Keratinocyte (primary cell): ENCODE measurements at regions not wholly inside any gene's neighbourhood (a gene's known extent, or its start where the extent isn't known, plus 50 kb on each side); places are given as distances from the start of the nearest gene placed in this dataset.

Source experiments
- DNase-seq: peaks from one replicate; pipeline ENCODE4 v3.0.0-alpha.2; 2011; ENCODE audit warnings: low read depth, missing footprints, low spot score
- FAIRE-seq: peaks from 2 replicates; lab custom pipeline; 2011; peaks lifted over from hg19 to GRCh38; lab: Jason Lieb, UNC
- H2AFZ ChIP-seq: 2 replicates; pipeline ENCODE4 v1.6.0; 2012; ENCODE audit warnings: low read length, control low read depth, inconsistent platforms; ENCODE audit not compliant: control insufficient read depth
- H3K27ac ChIP-seq: 2 replicates; pipeline ENCODE4 v1.5.1; 2011; ENCODE audit warnings: low read length; ENCODE audit not compliant: control insufficient read depth, insufficient read depth
- H3K27me3 ChIP-seq: 3 replicates; pipeline ENCODE4 v1.6.0; 2011; ENCODE audit warnings: low read length; ENCODE audit not compliant: control insufficient read depth, insufficient read depth; ENCODE audit errors: extremely low read depth
- H3K36me3 ChIP-seq, 2 experiments: 2 replicates in 1 of 2; 3 replicates in 1 of 2; pipeline ENCODE4 v1.5.1; 2011; ENCODE audit warnings: low read length in 2 of 2, mild to moderate bottlenecking in 1 of 2; ENCODE audit not compliant: control insufficient read depth in 2 of 2, insufficient read depth in 2 of 2; ENCODE audit errors: extremely low read depth in 1 of 2
- H3K4me1 ChIP-seq: 3 replicates; pipeline ENCODE4 v1.5.1; 2011; ENCODE audit warnings: low read length; ENCODE audit not compliant: control insufficient read depth, insufficient read depth; ENCODE audit errors: extremely low read depth
- H3K4me2 ChIP-seq: 3 replicates; pipeline ENCODE4 v1.6.0; 2011; ENCODE audit warnings: low read depth, low read length; ENCODE audit not compliant: control insufficient read depth, insufficient read depth; ENCODE audit errors: extremely low read depth
- H3K4me3 ChIP-seq, 3 experiments: fragments of 200-600 bp in 1 of 3; sonication (generic) in 1 of 3; 2 replicates in 2 of 3; 3 replicates in 1 of 3; pipeline ENCODE4 v1.5.1; 2011 to 2016; ENCODE audit warnings: low read length in 3 of 3, mild to moderate bottlenecking in 3 of 3, control low read depth in 2 of 3, inconsistent platforms in 1 of 3, low read depth in 1 of 3, mixed read lengths in 1 of 3, mixed run types in 1 of 3, moderate library complexity in 1 of 3; ENCODE audit not compliant: control insufficient read depth in 2 of 3, insufficient read depth in 2 of 3; ENCODE audit errors: extremely low read depth in 1 of 3
- H3K79me2 ChIP-seq: 2 replicates; pipeline ENCODE4 v1.6.0; 2012; ENCODE audit warnings: low read length; ENCODE audit not compliant: control insufficient read depth, insufficient read depth
- H3K9ac ChIP-seq: 3 replicates; pipeline ENCODE4 v1.6.0; 2011; ENCODE audit warnings: low read length; ENCODE audit not compliant: control insufficient read depth, insufficient read depth; ENCODE audit errors: extremely low read depth
- H3K9me1 ChIP-seq: 3 replicates; pipeline ENCODE4 v1.6.0; 2011; ENCODE audit warnings: low read length; ENCODE audit not compliant: control insufficient read depth, insufficient read depth; ENCODE audit errors: extremely low read depth
- H3K9me3 ChIP-seq: 2 replicates; pipeline ENCODE4 v1.5.1; 2012; ENCODE audit warnings: low read depth, low read length; ENCODE audit not compliant: control insufficient read depth
- H4K20me1 ChIP-seq: 3 replicates; pipeline ENCODE4 v1.6.0; 2011; ENCODE audit warnings: low read length; ENCODE audit not compliant: control insufficient read depth, insufficient read depth; ENCODE audit errors: extremely low read depth
- EZH2 ChIP-seq: IDR thresholded peaks from one replicate; pipeline ENCODE4 v1.6.1; 2012; ENCODE audit warnings: inconsistent platforms, mild to moderate bottlenecking, low read length, moderate library complexity
- dilution Hi-C: fragments of 300-500 bp; cut with MboI; formaldehyde crosslinking; loops from one replicate; pipeline ENCODE4 v1.7.0; 2020; ENCODE audit warnings: low sequenced_read_pairs; ENCODE audit not compliant: extremely low pct_ligation_motif_present
- TF ChIP-seq, protein P1 (sequence below), 3 experiments: IDR thresholded peaks in 1 of 3; conservative IDR thresholded peaks in 1 of 3; optimal IDR thresholded peaks in 1 of 3; 2 replicates in 2 of 3; 3 replicates in 1 of 3; pipeline versions ENCODE3 to v1.5.1; 2011; ENCODE audit warnings: low read length in 3 of 3, mild to moderate bottlenecking in 3 of 3, moderate library complexity in 2 of 3, control low read depth in 1 of 3, inconsistent platforms in 1 of 3; ENCODE audit not compliant: insufficient read depth in 2 of 3; ENCODE audit errors: extremely low read depth in 1 of 3

DNA sequence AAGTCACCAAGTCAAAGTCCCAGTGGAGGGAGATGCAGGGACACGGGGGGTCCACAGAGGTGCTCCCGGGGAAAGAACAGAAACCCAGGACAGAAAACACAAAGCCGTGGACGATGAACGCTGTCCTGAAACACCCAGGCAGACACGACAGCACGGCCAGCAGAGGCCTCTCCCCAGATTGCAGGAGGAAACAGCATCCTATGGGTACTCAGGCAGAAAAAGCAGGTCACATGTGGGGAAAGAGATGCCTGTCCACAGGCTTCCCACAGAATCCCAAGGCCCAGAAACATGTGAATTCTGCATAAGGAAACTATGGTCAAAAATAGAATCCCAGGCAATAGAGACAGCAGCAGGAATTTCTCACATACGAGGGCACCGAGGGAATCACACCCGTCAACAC, 53.6 kb upstream of the ADGRA1 start:
- no peak for DNase-seq
- dilution Hi-C loops, result no loop called here
- H3K27me3 ChIP-seq, result peaks cover 24% of the 10 kb centered on the region

DNA sequence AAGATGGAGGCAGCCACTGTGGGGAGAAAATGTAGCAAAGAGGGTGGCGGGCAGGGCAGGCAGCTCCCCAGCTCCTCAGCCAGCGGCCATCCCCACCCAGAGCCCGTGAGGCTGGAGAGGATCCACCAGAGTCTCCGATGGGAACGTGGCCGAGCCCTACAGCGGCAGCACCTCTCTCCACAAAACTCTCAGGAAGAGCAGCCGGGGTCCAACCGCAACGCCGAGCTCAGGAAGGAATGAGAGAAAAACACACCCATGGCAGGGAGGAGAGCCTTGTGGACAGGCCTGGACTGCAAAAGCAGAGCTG, 54.0 kb upstream of the ADGRA1 start:
- no peak overlapping the region for H3K9ac ChIP-seq
- H4K20me1 ChIP-seq, result no peaks in the 10 kb centered on the region
- no peaks in the 10 kb centered on the region for H3K36me3 ChIP-seq
- no peaks in the 10 kb centered on the region for H3K9me1 ChIP-seq
- FAIRE-seq (no peak), DNase-seq (no peak)
- H3K4me2 ChIP-seq, result no peak overlapping the region
- H2AFZ ChIP-seq, result no peak overlapping the region
- no peaks in the 10 kb centered on the region for H3K4me1 ChIP-seq
- dilution Hi-C loops, result no loop called here
- H3K9me3 ChIP-seq, result no peaks in the 10 kb centered on the region
- H3K79me2 ChIP-seq, result no peaks in the 10 kb centered on the region
- H3K4me3 ChIP-seq, result no peak overlapping the region
- H3K27me3 ChIP-seq, result peaks cover 24% of the 10 kb centered on the region
- TF ChIP-seq, protein P1, sequence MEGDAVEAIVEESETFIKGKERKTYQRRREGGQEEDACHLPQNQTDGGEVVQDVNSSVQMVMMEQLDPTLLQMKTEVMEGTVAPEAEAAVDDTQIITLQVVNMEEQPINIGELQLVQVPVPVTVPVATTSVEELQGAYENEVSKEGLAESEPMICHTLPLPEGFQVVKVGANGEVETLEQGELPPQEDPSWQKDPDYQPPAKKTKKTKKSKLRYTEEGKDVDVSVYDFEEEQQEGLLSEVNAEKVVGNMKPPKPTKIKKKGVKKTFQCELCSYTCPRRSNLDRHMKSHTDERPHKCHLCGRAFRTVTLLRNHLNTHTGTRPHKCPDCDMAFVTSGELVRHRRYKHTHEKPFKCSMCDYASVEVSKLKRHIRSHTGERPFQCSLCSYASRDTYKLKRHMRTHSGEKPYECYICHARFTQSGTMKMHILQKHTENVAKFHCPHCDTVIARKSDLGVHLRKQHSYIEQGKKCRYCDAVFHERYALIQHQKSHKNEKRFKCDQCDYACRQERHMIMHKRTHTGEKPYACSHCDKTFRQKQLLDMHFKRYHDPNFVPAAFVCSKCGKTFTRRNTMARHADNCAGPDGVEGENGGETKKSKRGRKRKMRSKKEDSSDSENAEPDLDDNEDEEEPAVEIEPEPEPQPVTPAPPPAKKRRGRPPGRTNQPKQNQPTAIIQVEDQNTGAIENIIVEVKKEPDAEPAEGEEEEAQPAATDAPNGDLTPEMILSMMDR (optimal IDR thresholded peaks at IDR 0.05 in 1 of 3, IDR thresholded peaks at IDR 0.05 in 1 of 3, conservative IDR thresholded peaks at IDR 0.05 in 1 of 3; ENCODE audit: extremely low read depth in 1 of 3, insufficient read depth in 2 of 3, low read length in 3 of 3), result no peak
- no peak for TF ChIP-seq EZH2
- no peak overlapping the region for H3K27ac ChIP-seq

More for the DNA sequence above, 53.6 kb upstream of the ADGRA1 start:
- Histone ChIP-seq H2AFZ (no peak overlapping the region), H3K4me1 (no peaks in the 10 kb centered on the region), H3K9me1 (no peaks in the 10 kb centered on the region), H3K4me2 (no peak overlapping the region), H3K9ac (no peak overlapping the region), H3K79me2 (no peaks in the 10 kb centered on the region), H3K27ac (no peak overlapping the region), H3K4me3 (no peak overlapping the region), H3K9me3 (no peaks in the 10 kb centered on the region), H3K36me3 (no peaks in the 10 kb centered on the region), H4K20me1 (no peaks in the 10 kb centered on the region)
- no peak for TF ChIP-seq EZH2
- FAIRE-seq, result no peak

DNA sequence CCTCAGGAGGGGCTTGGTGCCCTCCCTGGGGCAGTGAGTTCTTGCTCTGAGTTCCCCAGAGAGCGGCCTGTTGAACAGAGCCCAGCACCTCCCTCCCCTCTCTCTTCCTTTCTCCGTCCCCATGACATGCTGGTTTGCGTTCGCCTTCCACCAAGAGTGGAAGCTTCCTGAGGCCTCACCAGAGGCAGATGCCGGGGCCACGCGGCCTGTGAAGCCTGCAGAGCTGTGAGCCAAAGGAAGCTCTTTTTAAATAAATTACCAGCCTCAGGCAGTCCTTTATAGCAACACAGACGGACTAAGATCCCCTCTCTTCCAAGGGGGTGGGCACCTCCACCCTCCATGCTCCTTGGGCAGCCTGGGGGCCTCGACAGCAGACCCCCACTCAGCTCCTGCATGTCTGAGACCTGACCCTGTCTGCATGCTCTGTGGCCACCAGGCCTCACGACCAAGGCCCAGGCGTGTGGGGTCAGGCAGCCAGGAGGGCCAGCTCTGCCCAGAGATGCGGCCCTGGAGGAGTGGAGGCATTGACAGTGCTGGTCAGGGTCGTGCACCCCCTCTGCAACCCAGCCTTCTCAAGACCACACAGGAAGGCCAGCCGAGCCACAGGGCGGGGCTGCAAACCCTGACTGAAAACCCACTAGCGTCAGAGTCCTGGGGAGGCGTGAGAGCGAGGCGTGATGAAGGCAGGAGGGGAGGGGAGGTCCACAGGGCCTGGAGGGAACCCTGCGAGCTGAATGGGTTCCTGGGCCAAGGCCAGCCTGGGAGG, 54.6 kb upstream of the ADGRA1 start:
- no peak overlapping the region for H2AFZ ChIP-seq
- H3K4me3 ChIP-seq, result no peak overlapping the region
- H3K9me3 ChIP-seq, result no peaks in the 10 kb centered on the region
- FAIRE-seq (no peak), DNase-seq (no peak)
- H3K36me3 ChIP-seq, result no peaks in the 10 kb centered on the region
- H3K4me2 ChIP-seq, result no peak overlapping the region
- dilution Hi-C loops, result no loop called here
- no peak overlapping the region for H3K27ac ChIP-seq
- H3K79me2 ChIP-seq, result no peaks in the 10 kb centered on the region
- no peaks in the 10 kb centered on the region for H4K20me1 ChIP-seq
- peaks cover 23% of the 10 kb centered on the region for H3K27me3 ChIP-seq
- H3K9me1 ChIP-seq, result no peaks in the 10 kb centered on the region
- H3K4me1 ChIP-seq, result no peaks in the 10 kb centered on the region
- TF ChIP-seq, protein P1 (optimal IDR thresholded peaks at IDR 0.05 in 1 of 3, IDR thresholded peaks at IDR 0.05 in 1 of 3, conservative IDR thresholded peaks at IDR 0.05 in 1 of 3; ENCODE audit: extremely low read depth in 1 of 3, insufficient read depth in 2 of 3, low read length in 3 of 3), result no peak
- no peak for TF ChIP-seq EZH2
- H3K9ac ChIP-seq, result no peak overlapping the region
